SK-N-SH treated with all-trans-retinoic acid at 6 μM for 48 hours (cell line): ENCODE measurements at regions not wholly inside any gene's neighbourhood (a gene's known extent, or its start where the extent isn't known, plus 50 kb on each side); places are given as distances from the start of the nearest gene placed in this dataset.
"Not testable (repeated sequence)": the region's sequence is repeated elsewhere in the genome, so short reads cannot be mapped to it uniquely, and the experiment has no call there.

Experiments
- ATAC-seq: fragments of 200-7000 bp; cut with Tn5 transposase; 3 replicates; pipeline ENCODE4 v1.9.1; 2020; ENCODE audit warnings: mild to moderate bottlenecking, moderate library complexity
- ARNTL ChIP-seq: fragments of 450-650 bp; formaldehyde crosslinking; IDR thresholded peaks from 2 replicates; pipeline ENCODE4 v1.5.0; 2020; ENCODE audit warnings: low read depth, mild to moderate bottlenecking, moderate library complexity, borderline replicate concordance
- BACH2 ChIP-seq: fragments of 250-450 bp; sonication (Bioruptor Pico); IDR thresholded peaks from 2 replicates; pipeline ENCODE4 v1.9.0; 2021; ENCODE audit warnings: mild to moderate bottlenecking, borderline replicate concordance
- CSDC2 ChIP-seq: fragments of 250-450 bp; sonication (Bioruptor Pico); IDR thresholded peaks from 2 replicates; pipeline ENCODE4 v1.5.0; 2020; ENCODE audit warnings: mild to moderate bottlenecking, moderate library complexity
- ESRRG ChIP-seq: fragments of 250-450 bp; sonication (Bioruptor Pico); IDR thresholded peaks from 2 replicates; pipeline ENCODE4 v1.6.1; 2021; ENCODE audit warnings: mild to moderate bottlenecking
- GLIS3 ChIP-seq: fragments of 250-450 bp; sonication (Bioruptor Pico); IDR thresholded peaks from 2 replicates; pipeline ENCODE4 v1.5.0; 2020; ENCODE audit warnings: mild to moderate bottlenecking, moderate library complexity
- ISL1 ChIP-seq: fragments of 250-450 bp; sonication (Bioruptor Pico); IDR thresholded peaks from 2 replicates; pipeline ENCODE4 v2.1.2; 2022; ENCODE audit warnings: mild to moderate bottlenecking, moderate library complexity
- OSR1 ChIP-seq: fragments of 250-450 bp; sonication (Bioruptor Pico); IDR thresholded peaks from 2 replicates; pipeline ENCODE4 v1.8.0; 2022; ENCODE audit warnings: moderate library complexity, mild to moderate bottlenecking, inconsistent platforms
- PPARA ChIP-seq: fragments of 250-450 bp; sonication (Bioruptor Pico); IDR thresholded peaks from 2 replicates; pipeline ENCODE4 v1.5.0; 2020; ENCODE audit warnings: mild to moderate bottlenecking, borderline replicate concordance
- SNAI2 ChIP-seq: fragments of 250-450 bp; sonication (Bioruptor Pico); IDR thresholded peaks from 2 replicates; pipeline ENCODE4 v1.5.0; 2020; ENCODE audit warnings: mild to moderate bottlenecking, moderate library complexity
- TCF4 ChIP-seq: fragments of 250-450 bp; sonication (Bioruptor Pico); IDR thresholded peaks from 2 replicates; pipeline ENCODE4 v1.8.0; 2021; ENCODE audit warnings: mild to moderate bottlenecking, moderate library complexity, borderline replicate concordance
- TOX ChIP-seq: fragments of 250-450 bp; sonication (Bioruptor Pico); IDR thresholded peaks from 2 replicates; pipeline ENCODE4 v1.8.0; 2021; ENCODE audit warnings: mild to moderate bottlenecking, moderate library complexity, borderline replicate concordance
- ZC3H10 ChIP-seq: fragments of 250-450 bp; sonication (Bioruptor Pico); IDR thresholded peaks from 2 replicates; pipeline ENCODE4 v1.5.1; 2021; ENCODE audit warnings: mild to moderate bottlenecking, moderate library complexity
- ZFP3 ChIP-seq: fragments of 250-450 bp; sonication (Bioruptor Pico); IDR thresholded peaks from 2 replicates; pipeline ENCODE4 v1.5.0; 2020; ENCODE audit warnings: mild to moderate bottlenecking, moderate library complexity
- ZFP30 ChIP-seq: fragments of 450-650 bp; formaldehyde crosslinking; IDR thresholded peaks from 2 replicates; pipeline ENCODE4 v1.5.0; 2022; ENCODE audit warnings: mild to moderate bottlenecking, moderate library complexity
- ZNF565 ChIP-seq: fragments of 450-650 bp; formaldehyde crosslinking; conservative IDR thresholded peaks from 2 replicates; pipeline ENCODE4 v1.5.0; 2020; ENCODE audit warnings: low read depth, mild to moderate bottlenecking, moderate library complexity
- ZNF70 ChIP-seq: fragments of 450-650 bp; formaldehyde crosslinking; IDR thresholded peaks from 2 replicates; pipeline ENCODE4 v1.5.0; 2020; ENCODE audit warnings: mild to moderate bottlenecking, moderate library complexity
- ZNF8 ChIP-seq: fragments of 450-650 bp; formaldehyde crosslinking; IDR thresholded peaks from 2 replicates; pipeline ENCODE4 v1.5.0; 2020; ENCODE audit warnings: mild to moderate bottlenecking, moderate library complexity
- TF ChIP-seq, protein P1 (sequence below): fragments of 250-450 bp; sonication (Bioruptor Pico); IDR thresholded peaks from 2 replicates; pipeline ENCODE4 v1.5.1; 2021; ENCODE audit warnings: mild to moderate bottlenecking, moderate library complexity
- TF ChIP-seq, protein P2 (sequence below): fragments of 250-450 bp; sonication (Bioruptor Pico); IDR thresholded peaks from 2 replicates; pipeline ENCODE4 v1.5.0; 2020; ENCODE audit warnings: mild to moderate bottlenecking, moderate library complexity
- TF ChIP-seq, protein P3 (sequence below): fragments of 250-450 bp; sonication (Bioruptor Pico); IDR thresholded peaks from 2 replicates; pipeline ENCODE4 v1.8.0; 2020; ENCODE audit warnings: mild to moderate bottlenecking, moderate library complexity, borderline replicate concordance
- TF ChIP-seq, protein P4 (sequence below): fragments of 250-450 bp; sonication (Bioruptor Pico); IDR thresholded peaks from 2 replicates; pipeline ENCODE4 v1.5.1; 2020; ENCODE audit warnings: low read depth, mild to moderate bottlenecking, moderate library complexity

DNA sequence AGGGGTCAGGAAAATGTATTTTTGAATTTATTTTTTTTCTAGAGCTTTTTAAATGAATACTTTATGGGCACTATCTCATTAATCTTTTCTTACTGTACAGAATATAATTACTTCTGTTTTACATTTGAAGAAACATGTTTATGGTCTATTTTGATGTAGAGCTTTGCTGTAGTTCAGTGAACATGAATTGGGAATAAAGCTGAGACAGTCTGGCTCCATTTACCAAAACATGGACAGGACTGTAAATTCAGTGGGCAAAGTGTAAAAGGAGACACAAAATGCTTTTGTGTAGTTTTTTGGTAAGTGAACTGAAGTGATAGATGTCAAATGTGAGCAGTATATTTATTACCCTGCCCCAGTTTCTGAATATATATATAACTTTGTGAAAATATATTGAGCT lies 1298.8 kb upstream of the NXPH2 start:
- ATAC-seq, result no peak
- TF ChIP-seq, protein P1, sequence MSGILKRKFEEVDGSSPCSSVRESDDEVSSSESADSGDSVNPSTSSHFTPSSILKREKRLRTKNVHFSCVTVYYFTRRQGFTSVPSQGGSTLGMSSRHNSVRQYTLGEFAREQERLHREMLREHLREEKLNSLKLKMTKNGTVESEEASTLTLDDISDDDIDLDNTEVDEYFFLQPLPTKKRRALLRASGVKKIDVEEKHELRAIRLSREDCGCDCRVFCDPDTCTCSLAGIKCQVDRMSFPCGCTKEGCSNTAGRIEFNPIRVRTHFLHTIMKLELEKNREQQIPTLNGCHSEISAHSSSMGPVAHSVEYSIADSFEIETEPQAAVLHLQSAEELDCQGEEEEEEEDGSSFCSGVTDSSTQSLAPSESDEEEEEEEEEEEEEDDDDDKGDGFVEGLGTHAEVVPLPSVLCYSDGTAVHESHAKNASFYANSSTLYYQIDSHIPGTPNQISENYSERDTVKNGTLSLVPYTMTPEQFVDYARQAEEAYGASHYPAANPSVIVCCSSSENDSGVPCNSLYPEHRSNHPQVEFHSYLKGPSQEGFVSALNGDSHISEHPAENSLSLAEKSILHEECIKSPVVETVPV, result no peak

DNA sequence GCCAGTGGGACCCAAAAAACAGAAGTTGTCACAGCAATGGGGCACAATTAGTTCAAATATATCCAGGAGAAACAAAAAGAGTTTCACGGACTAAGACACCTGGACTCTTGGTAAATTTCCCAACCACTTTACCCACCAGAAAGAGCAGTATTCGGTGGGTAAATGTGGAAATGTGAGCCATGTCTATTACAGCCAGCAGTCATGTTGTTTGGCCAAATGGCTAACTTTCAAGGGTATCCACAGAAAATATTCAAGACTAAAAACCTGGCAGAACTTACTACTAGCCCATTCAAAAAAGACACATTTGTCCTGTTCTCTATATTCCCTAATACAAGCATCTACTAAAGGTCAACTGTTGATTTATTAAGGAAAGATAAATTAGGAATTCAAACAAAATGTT lies 1296.0 kb upstream of the NXPH2 start:
- TF ChIP-seq BACH2 (no peak), ZNF70 (CRISPR knock-in tag) (no peak), OSR1 (CRISPR knock-in tag) (no peak), ZFP30 (no peak), ESRRG (CRISPR knock-in tag) (no peak), GLIS3 (CRISPR knock-in tag) (no peak), TCF4 (CRISPR knock-in tag) (no peak), CSDC2 (CRISPR knock-in tag) (no peak), TOX (CRISPR knock-in tag) (no peak), ZNF8 (CRISPR knock-in tag) (no peak), SNAI2 (CRISPR knock-in tag) (no peak), ZC3H10 (CRISPR knock-in tag) (no peak), ARNTL (CRISPR knock-in tag) (no peak), PPARA (CRISPR knock-in tag) (no peak), ZNF565 (no peak)
- TF ChIP-seq, protein P2, sequence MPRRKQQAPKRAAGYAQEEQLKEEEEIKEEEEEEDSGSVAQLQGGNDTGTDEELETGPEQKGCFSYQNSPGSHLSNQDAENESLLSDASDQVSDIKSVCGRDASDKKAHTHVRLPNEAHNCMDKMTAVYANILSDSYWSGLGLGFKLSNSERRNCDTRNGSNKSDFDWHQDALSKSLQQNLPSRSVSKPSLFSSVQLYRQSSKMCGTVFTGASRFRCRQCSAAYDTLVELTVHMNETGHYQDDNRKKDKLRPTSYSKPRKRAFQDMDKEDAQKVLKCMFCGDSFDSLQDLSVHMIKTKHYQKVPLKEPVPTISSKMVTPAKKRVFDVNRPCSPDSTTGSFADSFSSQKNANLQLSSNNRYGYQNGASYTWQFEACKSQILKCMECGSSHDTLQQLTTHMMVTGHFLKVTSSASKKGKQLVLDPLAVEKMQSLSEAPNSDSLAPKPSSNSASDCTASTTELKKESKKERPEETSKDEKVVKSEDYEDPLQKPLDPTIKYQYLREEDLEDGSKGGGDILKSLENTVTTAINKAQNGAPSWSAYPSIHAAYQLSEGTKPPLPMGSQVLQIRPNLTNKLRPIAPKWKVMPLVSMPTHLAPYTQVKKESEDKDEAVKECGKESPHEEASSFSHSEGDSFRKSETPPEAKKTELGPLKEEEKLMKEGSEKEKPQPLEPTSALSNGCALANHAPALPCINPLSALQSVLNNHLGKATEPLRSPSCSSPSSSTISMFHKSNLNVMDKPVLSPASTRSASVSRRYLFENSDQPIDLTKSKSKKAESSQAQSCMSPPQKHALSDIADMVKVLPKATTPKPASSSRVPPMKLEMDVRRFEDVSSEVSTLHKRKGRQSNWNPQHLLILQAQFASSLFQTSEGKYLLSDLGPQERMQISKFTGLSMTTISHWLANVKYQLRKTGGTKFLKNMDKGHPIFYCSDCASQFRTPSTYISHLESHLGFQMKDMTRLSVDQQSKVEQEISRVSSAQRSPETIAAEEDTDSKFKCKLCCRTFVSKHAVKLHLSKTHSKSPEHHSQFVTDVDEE (CRISPR knock-in tag), result no peak
- TF ChIP-seq, protein P1, result no peak
- TF ChIP-seq, protein P3, sequence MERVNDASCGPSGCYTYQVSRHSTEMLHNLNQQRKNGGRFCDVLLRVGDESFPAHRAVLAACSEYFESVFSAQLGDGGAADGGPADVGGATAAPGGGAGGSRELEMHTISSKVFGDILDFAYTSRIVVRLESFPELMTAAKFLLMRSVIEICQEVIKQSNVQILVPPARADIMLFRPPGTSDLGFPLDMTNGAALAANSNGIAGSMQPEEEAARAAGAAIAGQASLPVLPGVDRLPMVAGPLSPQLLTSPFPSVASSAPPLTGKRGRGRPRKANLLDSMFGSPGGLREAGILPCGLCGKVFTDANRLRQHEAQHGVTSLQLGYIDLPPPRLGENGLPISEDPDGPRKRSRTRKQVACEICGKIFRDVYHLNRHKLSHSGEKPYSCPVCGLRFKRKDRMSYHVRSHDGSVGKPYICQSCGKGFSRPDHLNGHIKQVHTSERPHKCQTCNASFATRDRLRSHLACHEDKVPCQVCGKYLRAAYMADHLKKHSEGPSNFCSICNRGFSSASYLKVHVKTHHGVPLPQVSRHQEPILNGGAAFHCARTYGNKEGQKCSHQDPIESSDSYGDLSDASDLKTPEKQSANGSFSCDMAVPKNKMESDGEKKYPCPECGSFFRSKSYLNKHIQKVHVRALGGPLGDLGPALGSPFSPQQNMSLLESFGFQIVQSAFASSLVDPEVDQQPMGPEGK, result no peak
- no peak for ATAC-seq

GRCh38 chr2:140073763-140074162 lies 1293.6 kb upstream of the NXPH2 start:
- ATAC-seq, result not testable (repeated sequence)

GRCh38 chr2:140067661-140068060 lies 1287.5 kb upstream of the NXPH2 start:
- no peak for TF ChIP-seq GLIS3 (CRISPR knock-in tag)
- no peak for TF ChIP-seq ZNF70 (CRISPR knock-in tag)
- TF ChIP-seq ISL1, result no peak
- no peak for TF ChIP-seq TOX (CRISPR knock-in tag)
- TF ChIP-seq, protein P1, result no peak
- TF ChIP-seq OSR1 (CRISPR knock-in tag), result no peak
- no peak for ATAC-seq

DNA sequence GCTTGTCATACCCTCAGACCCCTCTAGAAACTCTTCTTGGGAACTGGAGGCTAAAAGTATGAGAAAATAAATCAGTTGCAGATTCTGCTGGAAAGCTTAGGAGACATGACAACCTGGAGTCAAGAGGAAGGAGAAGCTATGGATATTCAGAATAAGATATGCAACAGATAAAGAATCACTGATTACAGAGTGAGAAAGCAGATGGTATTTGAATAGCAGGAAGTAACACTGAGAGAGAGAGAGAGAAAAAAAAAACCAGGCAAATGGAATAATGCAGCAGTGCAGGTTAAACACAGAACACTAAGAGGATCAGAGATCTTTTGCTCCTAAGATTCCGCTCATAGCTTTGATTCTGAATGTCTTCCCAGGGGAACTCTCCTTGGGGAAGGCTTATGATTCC lies 1284.1 kb upstream of the NXPH2 start:
- TF ChIP-seq, protein P1, result no peak
- no peak for TF ChIP-seq ISL1
- TF ChIP-seq, protein P4, sequence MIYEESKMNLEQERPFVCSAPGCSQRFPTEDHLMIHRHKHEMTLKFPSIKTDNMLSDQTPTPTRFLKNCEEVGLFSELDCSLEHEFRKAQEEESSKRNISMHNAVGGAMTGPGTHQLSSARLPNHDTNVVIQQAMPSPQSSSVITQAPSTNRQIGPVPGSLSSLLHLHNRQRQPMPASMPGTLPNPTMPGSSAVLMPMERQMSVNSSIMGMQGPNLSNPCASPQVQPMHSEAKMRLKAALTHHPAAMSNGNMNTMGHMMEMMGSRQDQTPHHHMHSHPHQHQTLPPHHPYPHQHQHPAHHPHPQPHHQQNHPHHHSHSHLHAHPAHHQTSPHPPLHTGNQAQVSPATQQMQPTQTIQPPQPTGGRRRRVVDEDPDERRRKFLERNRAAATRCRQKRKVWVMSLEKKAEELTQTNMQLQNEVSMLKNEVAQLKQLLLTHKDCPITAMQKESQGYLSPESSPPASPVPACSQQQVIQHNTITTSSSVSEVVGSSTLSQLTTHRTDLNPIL (CRISPR knock-in tag), result no peak
- no peak for TF ChIP-seq ZNF565
- TF ChIP-seq BACH2, result no peak
- TF ChIP-seq ESRRG (CRISPR knock-in tag), result no peak
- no peak for TF ChIP-seq ZC3H10 (CRISPR knock-in tag)
- TF ChIP-seq, protein P3, result no peak
- TF ChIP-seq ZFP3, result no peak
- TF ChIP-seq, all 23 proteins: peak for 0
- ATAC-seq, result no peak
